GM12878 (cell line): ENCODE measurements at regions not wholly inside any gene's neighbourhood (a gene's known extent, or its start where the extent isn't known, plus 50 kb on each side); places are given as distances from the start of the nearest gene placed in this dataset.

Experiments used
- ATAC-seq: fragments of 200-7000 bp; cut with Tn5 transposase; 3 replicates; pipeline ENCODE4 v1.9.1; 2020; ENCODE audit warnings: mild to moderate bottlenecking, moderate library complexity
- BruUV-seq: library from RNA; stranded (reverse); fragments of 400-500 nt; replicated peaks from 2 replicates; lab custom pipeline; 2021; lab: Mats Ljungman, UMichigan
- CTCF ChIA-PET: fragments of 300-600 bp; sonication (Branson Sonifier 250); formaldehyde crosslinking; extraction: SDS; loops from one replicate; lab custom pipeline; 2021; ENCODE audit warnings: inconsistent platforms; lab: Yijun Ruan, JAX
- POLR2A ChIA-PET: fragments of 350-600 bp; formaldehyde crosslinking; extraction: SDS; loops from one replicate; lab custom pipeline; 2021; ENCODE audit warnings: inconsistent platforms; lab: Charles Lee
- RAD21 ChIA-PET: fragments of 300-600 bp; sonication (Branson Sonifier 250); formaldehyde crosslinking; loops from one replicate; lab custom pipeline; 2023; ENCODE audit warnings: antibody characterized with exemption; ENCODE audit not compliant: unreplicated experiment; lab: Charles Lee
- SMC1A ChIA-PET: fragments of 300-600 bp; sonication (Branson Sonifier 250); formaldehyde crosslinking; loops from one replicate; lab custom pipeline; 2023; ENCODE audit not compliant: unreplicated experiment, uncharacterized antibody; lab: Charles Lee
- DNase-seq: peaks from one replicate; pipeline ENCODE4 v3.0.0-alpha.2; 2011; ENCODE audit warnings: low read depth, low spot score
- FAIRE-seq: peaks from 3 replicates; lab custom pipeline; 2011; peaks lifted over from hg19 to GRCh38; lab: Jason Lieb, UNC
- H2AFZ ChIP-seq: 2 replicates; pipeline ENCODE4 v1.6.0; 2011; ENCODE audit warnings: low read depth, low read length, control low read depth; ENCODE audit not compliant: control insufficient read depth
- H3K27ac ChIP-seq: 2 replicates; pipeline ENCODE4 v1.5.1; 2011; ENCODE audit warnings: control low read depth; ENCODE audit not compliant: control insufficient read depth, insufficient read depth
- H3K27me3 ChIP-seq, 2 experiments: replicated peaks in 1 of 2; 2 replicates each; pipeline versions ENCODE4 v1.6.0 to v1.6.1; 2011; ENCODE audit warnings: low read length in 1 of 2; ENCODE audit not compliant: control insufficient read depth in 2 of 2, insufficient read depth in 2 of 2
- H3K36me3 ChIP-seq, 2 experiments: 2 replicates each; pipeline ENCODE4 v1.5.1; 2011; ENCODE audit warnings: low read length in 1 of 2; ENCODE audit not compliant: control insufficient read depth in 2 of 2, insufficient read depth in 2 of 2
- H3K4me1 ChIP-seq: 2 replicates; pipeline ENCODE4 v1.6.1; 2011; ENCODE audit warnings: mild to moderate bottlenecking, low read length, moderate library complexity, mixed read lengths; ENCODE audit not compliant: control insufficient read depth, insufficient read depth
- H3K4me2 ChIP-seq: 2 replicates; pipeline ENCODE4 v1.6.0; 2011; ENCODE audit warnings: control low read depth; ENCODE audit not compliant: control insufficient read depth, insufficient read depth
- H3K4me3 ChIP-seq: fragments of 200-600 bp; sonication (generic); 2 replicates; pipeline ENCODE4 v1.5.1; 2016
- H3K79me2 ChIP-seq: 2 replicates; pipeline ENCODE4 v1.6.0; 2011; ENCODE audit warnings: low read length; ENCODE audit not compliant: control insufficient read depth, insufficient read depth
- H3K9ac ChIP-seq: 2 replicates; pipeline ENCODE4 v1.8.0; 2011; ENCODE audit warnings: low read length, control low read depth, mixed read lengths; ENCODE audit not compliant: control insufficient read depth, insufficient read depth
- H3K9me3 ChIP-seq: replicated peaks from 3 replicates; pipeline ENCODE4 v1.5.1; 2011; ENCODE audit warnings: mild to moderate bottlenecking, low read length; ENCODE audit not compliant: control insufficient read depth, insufficient read depth
- H4K20me1 ChIP-seq: 2 replicates; pipeline ENCODE4 v1.6.0; 2011; ENCODE audit not compliant: control insufficient read depth, insufficient read depth
- CREB1 ChIP-seq: IDR thresholded peaks from 2 replicates; pipeline ENCODE4 v1.6.1; 2012; ENCODE audit warnings: low read depth, mild to moderate bottlenecking, inconsistent platforms
- LARP7 ChIP-seq: fragments of 450-650 bp; IDR thresholded peaks from 2 replicates; pipeline ENCODE4 v1.6.1; 2017; ENCODE audit warnings: mild to moderate bottlenecking
- MTA3 ChIP-seq: IDR thresholded peaks from 2 replicates; pipeline ENCODE4 v1.6.1; 2012; ENCODE audit warnings: low read length, inconsistent platforms, borderline replicate concordance
- MYB ChIP-seq: fragments of 150-350 bp; IDR thresholded peaks from 2 replicates; pipeline ENCODE4 v1.6.1; 2014; ENCODE audit warnings: mild to moderate bottlenecking, low read depth, low read length, borderline replicate concordance
- NBN ChIP-seq: fragments of 450-650 bp; IDR thresholded peaks from 2 replicates; pipeline ENCODE4 v1.6.1; 2016
- SMAD1 ChIP-seq: fragments of 450-650 bp; IDR thresholded peaks from 2 replicates; pipeline ENCODE4 v1.6.1; 2018; ENCODE audit warnings: mild to moderate bottlenecking, low read depth; ENCODE audit not compliant: partially characterized antibody
- ZNF217 ChIP-seq: fragments of 450-650 bp; IDR thresholded peaks from 2 replicates; pipeline ENCODE4 v1.6.1; 2017; ENCODE audit warnings: antibody characterized with exemption, mild to moderate bottlenecking
- WGBS: methylation state at CpG from one replicate; pipeline ENCODE4 v1.1.6; 2016; ENCODE audit warnings: low lambda C conversion rate; ENCODE audit not compliant: insufficient replicate concordance, insufficient coverage; ENCODE audit errors: missing lambda C conversion rate; 5-methylcytosine and 5-hydroxymethylcytosine counted together
- in situ Hi-C: fragments of 300-500 bp; cut with MboI; formaldehyde crosslinking; loops from 9 replicates; pipeline ENCODE4 v1.14.3; 2018; ENCODE audit warnings: mixed read lengths
- intact Hi-C: fragments of 100-400 bp; cut with micrococcal nuclease; formaldehyde crosslinking; loops from one replicate; pipeline ENCODE4 v1.14.2; 2022; ENCODE audit not compliant: unreplicated experiment
- TF ChIP-seq, protein P1 (sequence below): fragments of 450-650 bp; formaldehyde crosslinking; IDR thresholded peaks from 2 replicates; pipeline ENCODE4 v1.5.0; 2022; ENCODE audit warnings: mild to moderate bottlenecking, missing genetic modification characterization
- TF ChIP-seq, protein P2 (sequence below): IDR thresholded peaks from 2 replicates; pipeline ENCODE4 v1.6.1; 2011; ENCODE audit warnings: borderline replicate concordance, low read depth, mild to moderate bottlenecking, moderate library complexity, mixed read lengths, low read length; ENCODE audit not compliant: insufficient read depth; ENCODE audit errors: extremely low read length
- TF ChIP-seq, protein P3 (sequence below): IDR thresholded peaks from 2 replicates; pipeline ENCODE4 v1.6.1; 2012; ENCODE audit warnings: improper control_type of control experiment, low read depth, low read length; ENCODE audit not compliant: insufficient replicate concordance

DNA sequence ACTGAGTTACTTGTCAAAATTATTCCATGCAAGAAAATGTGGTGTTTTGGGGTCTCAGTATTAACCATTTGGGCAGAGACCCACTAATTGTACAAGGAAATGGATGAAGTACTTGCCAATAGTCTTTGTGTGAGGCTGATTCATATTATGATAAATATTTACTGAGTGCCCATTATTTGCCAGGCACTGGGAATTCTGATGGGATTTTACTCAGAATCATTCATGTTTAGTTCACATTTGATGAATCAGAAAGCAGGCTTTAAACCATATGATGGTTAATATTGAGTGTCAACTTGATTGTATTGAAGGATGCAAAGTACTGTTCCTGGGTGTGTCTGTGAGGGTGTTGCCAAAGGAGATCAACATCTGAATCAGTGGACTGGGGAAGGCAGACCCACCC, 66.2 kb upstream of the SOX21 start (continued):
- TF ChIP-seq, protein P1, sequence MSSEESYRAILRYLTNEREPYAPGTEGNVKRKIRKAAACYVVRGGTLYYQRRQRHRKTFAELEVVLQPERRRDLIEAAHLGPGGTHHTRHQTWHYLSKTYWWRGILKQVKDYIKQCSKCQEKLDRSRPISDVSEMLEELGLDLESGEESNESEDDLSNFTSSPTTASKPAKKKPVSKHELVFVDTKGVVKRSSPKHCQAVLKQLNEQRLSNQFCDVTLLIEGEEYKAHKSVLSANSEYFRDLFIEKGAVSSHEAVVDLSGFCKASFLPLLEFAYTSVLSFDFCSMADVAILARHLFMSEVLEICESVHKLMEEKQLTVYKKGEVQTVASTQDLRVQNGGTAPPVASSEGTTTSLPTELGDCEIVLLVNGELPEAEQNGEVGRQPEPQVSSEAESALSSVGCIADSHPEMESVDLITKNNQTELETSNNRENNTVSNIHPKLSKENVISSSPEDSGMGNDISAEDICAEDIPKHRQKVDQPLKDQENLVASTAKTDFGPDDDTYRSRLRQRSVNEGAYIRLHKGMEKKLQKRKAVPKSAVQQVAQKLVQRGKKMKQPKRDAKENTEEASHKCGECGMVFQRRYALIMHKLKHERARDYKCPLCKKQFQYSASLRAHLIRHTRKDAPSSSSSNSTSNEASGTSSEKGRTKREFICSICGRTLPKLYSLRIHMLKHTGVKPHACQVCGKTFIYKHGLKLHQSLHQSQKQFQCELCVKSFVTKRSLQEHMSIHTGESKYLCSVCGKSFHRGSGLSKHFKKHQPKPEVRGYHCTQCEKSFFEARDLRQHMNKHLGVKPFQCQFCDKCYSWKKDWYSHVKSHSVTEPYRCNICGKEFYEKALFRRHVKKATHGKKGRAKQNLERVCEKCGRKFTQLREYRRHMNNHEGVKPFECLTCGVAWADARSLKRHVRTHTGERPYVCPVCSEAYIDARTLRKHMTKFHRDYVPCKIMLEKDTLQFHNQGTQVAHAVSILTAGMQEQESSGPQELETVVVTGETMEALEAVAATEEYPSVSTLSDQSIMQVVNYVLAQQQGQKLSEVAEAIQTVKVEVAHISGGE (CRISPR knock-in tag) = no peak
- TF ChIP-seq MTA3 = no peak
- TF ChIP-seq, protein P2, sequence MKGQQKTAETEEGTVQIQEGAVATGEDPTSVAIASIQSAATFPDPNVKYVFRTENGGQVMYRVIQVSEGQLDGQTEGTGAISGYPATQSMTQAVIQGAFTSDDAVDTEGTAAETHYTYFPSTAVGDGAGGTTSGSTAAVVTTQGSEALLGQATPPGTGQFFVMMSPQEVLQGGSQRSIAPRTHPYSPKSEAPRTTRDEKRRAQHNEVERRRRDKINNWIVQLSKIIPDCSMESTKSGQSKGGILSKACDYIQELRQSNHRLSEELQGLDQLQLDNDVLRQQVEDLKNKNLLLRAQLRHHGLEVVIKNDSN = no peak
- TF ChIP-seq SMAD1 = no peak
- no peak for TF ChIP-seq CREB1
- no peak for TF ChIP-seq NBN

DNA sequence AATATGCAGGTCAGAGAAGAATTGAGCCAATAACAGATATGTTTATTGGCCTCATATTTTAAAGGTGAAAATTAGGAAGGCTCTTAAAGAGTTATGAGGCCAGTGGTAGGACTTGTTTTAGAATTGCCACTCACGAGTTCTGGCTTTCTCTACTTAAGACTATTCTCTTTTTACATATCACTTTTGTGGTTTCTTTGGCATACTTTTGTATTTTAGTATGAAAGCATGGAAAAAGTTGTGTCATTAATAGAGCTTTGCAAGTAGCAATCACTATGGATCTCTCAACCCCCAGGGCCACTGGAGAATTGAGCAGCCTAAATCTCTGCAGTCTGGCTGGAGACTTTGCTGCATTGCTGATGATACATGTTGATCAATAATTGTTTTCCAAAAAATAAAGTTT, 64.6 kb upstream of the SOX21 start:
- no peaks in the 10 kb centered on the region for H3K79me2 ChIP-seq
- no peaks in the 10 kb centered on the region for H4K20me1 ChIP-seq
- no peak overlapping the region for H2AFZ ChIP-seq
- WGBS = 4% methylated on average over 1 of the region's 1 CpG
- ChIA-PET SMC1A (no interaction called here), CTCF (no interaction called here), RAD21 (no interaction called here), POLR2A (no interaction called here)
- in situ Hi-C loops = no loop called here
- no peak overlapping the region for H3K9ac ChIP-seq
- H3K27ac ChIP-seq = no peak overlapping the region
- no TSS peak for BruUV-seq
- no peaks in the 10 kb centered on the region for H3K36me3 ChIP-seq
- intact Hi-C loops = no loop called here
- H3K4me1 ChIP-seq = no peaks in the 10 kb centered on the region
- ATAC-seq (no peak), DNase-seq (no peak), FAIRE-seq (no peak)
- no peaks in the 10 kb centered on the region for H3K9me3 ChIP-seq
- no peak overlapping the region for H3K4me3 ChIP-seq
- no peaks in the 10 kb centered on the region; a peak in 2 of 4 replicates for H3K27me3 ChIP-seq
- no peak overlapping the region for H3K4me2 ChIP-seq
- TF ChIP-seq, protein P3, sequence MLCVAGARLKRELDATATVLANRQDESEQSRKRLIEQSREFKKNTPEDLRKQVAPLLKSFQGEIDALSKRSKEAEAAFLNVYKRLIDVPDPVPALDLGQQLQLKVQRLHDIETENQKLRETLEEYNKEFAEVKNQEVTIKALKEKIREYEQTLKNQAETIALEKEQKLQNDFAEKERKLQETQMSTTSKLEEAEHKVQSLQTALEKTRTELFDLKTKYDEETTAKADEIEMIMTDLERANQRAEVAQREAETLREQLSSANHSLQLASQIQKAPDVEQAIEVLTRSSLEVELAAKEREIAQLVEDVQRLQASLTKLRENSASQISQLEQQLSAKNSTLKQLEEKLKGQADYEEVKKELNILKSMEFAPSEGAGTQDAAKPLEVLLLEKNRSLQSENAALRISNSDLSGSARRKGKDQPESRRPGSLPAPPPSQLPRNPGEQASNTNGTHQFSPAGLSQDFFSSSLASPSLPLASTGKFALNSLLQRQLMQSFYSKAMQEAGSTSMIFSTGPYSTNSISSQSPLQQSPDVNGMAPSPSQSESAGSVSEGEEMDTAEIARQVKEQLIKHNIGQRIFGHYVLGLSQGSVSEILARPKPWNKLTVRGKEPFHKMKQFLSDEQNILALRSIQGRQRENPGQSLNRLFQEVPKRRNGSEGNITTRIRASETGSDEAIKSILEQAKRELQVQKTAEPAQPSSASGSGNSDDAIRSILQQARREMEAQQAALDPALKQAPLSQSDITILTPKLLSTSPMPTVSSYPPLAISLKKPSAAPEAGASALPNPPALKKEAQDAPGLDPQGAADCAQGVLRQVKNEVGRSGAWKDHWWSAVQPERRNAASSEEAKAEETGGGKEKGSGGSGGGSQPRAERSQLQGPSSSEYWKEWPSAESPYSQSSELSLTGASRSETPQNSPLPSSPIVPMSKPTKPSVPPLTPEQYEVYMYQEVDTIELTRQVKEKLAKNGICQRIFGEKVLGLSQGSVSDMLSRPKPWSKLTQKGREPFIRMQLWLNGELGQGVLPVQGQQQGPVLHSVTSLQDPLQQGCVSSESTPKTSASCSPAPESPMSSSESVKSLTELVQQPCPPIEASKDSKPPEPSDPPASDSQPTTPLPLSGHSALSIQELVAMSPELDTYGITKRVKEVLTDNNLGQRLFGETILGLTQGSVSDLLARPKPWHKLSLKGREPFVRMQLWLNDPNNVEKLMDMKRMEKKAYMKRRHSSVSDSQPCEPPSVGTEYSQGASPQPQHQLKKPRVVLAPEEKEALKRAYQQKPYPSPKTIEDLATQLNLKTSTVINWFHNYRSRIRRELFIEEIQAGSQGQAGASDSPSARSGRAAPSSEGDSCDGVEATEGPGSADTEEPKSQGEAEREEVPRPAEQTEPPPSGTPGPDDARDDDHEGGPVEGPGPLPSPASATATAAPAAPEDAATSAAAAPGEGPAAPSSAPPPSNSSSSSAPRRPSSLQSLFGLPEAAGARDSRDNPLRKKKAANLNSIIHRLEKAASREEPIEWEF = no peak
- no peak for TF ChIP-seq LARP7
- no peak for TF ChIP-seq ZNF217
- no peak for TF ChIP-seq MYB
